Mesenchymal stem cell (in vitro differentiated cells and primary cell): ENCODE measurements at regions not wholly inside any gene's neighbourhood (a gene's known extent, or its start where the extent isn't known, plus 50 kb on each side); places are given as distances from the start of the nearest gene placed in this dataset.

Experiments used
- DNase-seq: peaks from one replicate; pipeline ENCODE4 v3.0.0-alpha.2; 2013
- H2AFZ ChIP-seq: one replicate; pipeline ENCODE4 v1.6.1; 2013; ENCODE audit warnings: low read depth, mild to moderate bottlenecking, control low read depth, inconsistent platforms, low read length, moderate library complexity
- H2AK5ac ChIP-seq: 2 replicates; pipeline ENCODE4 v1.6.1; 2013; ENCODE audit warnings: low read length, moderate library complexity, mild to moderate bottlenecking, inconsistent platforms; ENCODE audit not compliant: severe bottlenecking
- H2BK120ac ChIP-seq: one replicate; pipeline ENCODE4 v1.6.1; 2013; ENCODE audit warnings: low read depth, mild to moderate bottlenecking, inconsistent platforms, low read length, moderate library complexity
- H2BK12ac ChIP-seq, 2 experiments: one replicate each; pipeline ENCODE4 v1.6.1; 2013; ENCODE audit warnings: inconsistent platforms in 2 of 2, low read length in 2 of 2, mild to moderate bottlenecking in 2 of 2, moderate library complexity in 2 of 2, control low read depth in 1 of 2
- H2BK15ac ChIP-seq: one replicate; pipeline ENCODE4 v1.6.1; 2013; ENCODE audit warnings: mild to moderate bottlenecking, low read depth, inconsistent platforms; ENCODE audit not compliant: poor library complexity, severe bottlenecking
- H2BK5ac ChIP-seq: 2 replicates; pipeline ENCODE4 v1.6.1; 2013; ENCODE audit warnings: low read depth, mild to moderate bottlenecking, low read length, control low read depth, inconsistent platforms; ENCODE audit not compliant: poor library complexity, severe bottlenecking
- H3K14ac ChIP-seq, 2 experiments: one replicate each; pipeline ENCODE4 v1.6.1; 2013; ENCODE audit warnings: inconsistent platforms in 2 of 2, low read length in 2 of 2, control low read depth in 1 of 2, mild to moderate bottlenecking in 1 of 2, moderate library complexity in 1 of 2
- H3K18ac ChIP-seq, 2 experiments: one replicate each; pipeline ENCODE4 v1.6.1; 2013; ENCODE audit warnings: inconsistent platforms in 2 of 2, low read length in 2 of 2, control low read depth in 1 of 2, low read depth in 1 of 2, mild to moderate bottlenecking in 1 of 2
- H3K23ac ChIP-seq, 2 experiments: one replicate each; pipeline ENCODE4 v1.6.1; 2013; ENCODE audit warnings: inconsistent platforms in 2 of 2, low read length in 2 of 2, mild to moderate bottlenecking in 2 of 2, moderate library complexity in 2 of 2, control low read depth in 1 of 2
- H3K27ac ChIP-seq: 2 replicates; pipeline ENCODE4 v1.5.1; 2013; ENCODE audit warnings: mild to moderate bottlenecking, moderate library complexity, low read length, control low read depth, inconsistent platforms; ENCODE audit not compliant: poor library complexity, severe bottlenecking
- H3K27me3 ChIP-seq, 2 experiments: 2 replicates each; pipeline versions ENCODE4 v1.6.1 to v1.7.0; 2013; ENCODE audit warnings: low read length in 2 of 2, mild to moderate bottlenecking in 2 of 2, moderate library complexity in 2 of 2, control low read depth in 1 of 2, inconsistent platforms in 1 of 2; ENCODE audit not compliant: control insufficient read depth in 1 of 2, insufficient read depth in 1 of 2
- H3K36me3 ChIP-seq, 2 experiments: 2 replicates each; pipeline versions ENCODE4 v1.6.1 to v1.7.0; 2013; ENCODE audit warnings: low read length in 2 of 2, control low read depth in 1 of 2, inconsistent platforms in 1 of 2, low read depth in 1 of 2, mild to moderate bottlenecking in 1 of 2; ENCODE audit not compliant: insufficient read depth in 2 of 2, control insufficient read depth in 1 of 2
- H3K4ac ChIP-seq, 2 experiments: one replicate each; pipeline ENCODE4 v1.6.1; 2013; ENCODE audit warnings: inconsistent platforms in 2 of 2, low read length in 2 of 2, mild to moderate bottlenecking in 2 of 2, moderate library complexity in 2 of 2, control low read depth in 1 of 2, low read depth in 1 of 2
- H3K4me1 ChIP-seq: 2 replicates; pipeline ENCODE4 v1.6.1; 2013; ENCODE audit warnings: low read depth, low read length, control low read depth; ENCODE audit not compliant: control insufficient read depth, insufficient read depth
- H3K4me2 ChIP-seq: 2 replicates; pipeline ENCODE4 v1.6.1; 2013; ENCODE audit warnings: low read length, mild to moderate bottlenecking, inconsistent platforms; ENCODE audit not compliant: poor library complexity, severe bottlenecking
- H3K4me3 ChIP-seq, 2 experiments: 2 replicates each; pipeline versions ENCODE4 v1.5.1 to v1.7.0; 2013; ENCODE audit warnings: low read length in 2 of 2, mild to moderate bottlenecking in 2 of 2, control low read depth in 1 of 2, low read depth in 1 of 2; ENCODE audit not compliant: insufficient read depth in 1 of 2
- H3K79me1 ChIP-seq: replicated peaks from 2 replicates; pipeline ENCODE4 v1.6.1; 2013; ENCODE audit warnings: mild to moderate bottlenecking, control low read depth, low read length, inconsistent platforms; ENCODE audit not compliant: poor library complexity, severe bottlenecking
- H3K9ac ChIP-seq: 2 replicates; pipeline ENCODE4 v1.7.0; 2013; ENCODE audit warnings: mild to moderate bottlenecking, low read length, moderate library complexity
- H3K9me3 ChIP-seq: 2 replicates; pipeline ENCODE4 v1.7.0; 2013; ENCODE audit warnings: mild to moderate bottlenecking, low read length; ENCODE audit not compliant: control insufficient read depth
- H4K8ac ChIP-seq: one replicate; pipeline ENCODE4 v1.6.1; 2013; ENCODE audit warnings: inconsistent platforms, mild to moderate bottlenecking, low read length, moderate library complexity
- H4K91ac ChIP-seq: one replicate; pipeline ENCODE4 v1.6.1; 2013; ENCODE audit warnings: mild to moderate bottlenecking, low read length, inconsistent platforms
- WGBS: methylation state at CpG from one replicate; pipeline ENCODE4 v1.1.7; 2013; ENCODE audit warnings: mixed read lengths; 5-methylcytosine and 5-hydroxymethylcytosine counted together

- H2BK5ac ChIP-seq: no peak overlapping the region
- no peak overlapping the region for H2BK12ac ChIP-seq
- no peaks in the 10 kb centered on the region for H3K9me3 ChIP-seq
- H4K8ac ChIP-seq: no peak overlapping the region
- no peaks in the 10 kb centered on the region for H3K4me1 ChIP-seq
- no peak overlapping the region for H3K14ac ChIP-seq
- H3K4me2 ChIP-seq: no peak overlapping the region
- H3K79me1 ChIP-seq: no peaks in the 10 kb centered on the region
- no peak overlapping the region for H2BK15ac ChIP-seq
- H2AFZ ChIP-seq: no peak overlapping the region
- no peak overlapping the region for H3K27ac ChIP-seq
- no peak overlapping the region for H4K91ac ChIP-seq
- no CpG with 5 or more reads among the region's 2 CpGs for WGBS
- no peaks in the 10 kb centered on the region for H3K27me3 ChIP-seq
- no peak overlapping the region for H3K4ac ChIP-seq
- H3K4me3 ChIP-seq: no peak overlapping the region
- H3K36me3 ChIP-seq: no peaks in the 10 kb centered on the region
- no peak overlapping the region for H3K18ac ChIP-seq
- no peak overlapping the region for H2BK120ac ChIP-seq
- no peak overlapping the region for H2AK5ac ChIP-seq
- no peak overlapping the region for H3K23ac ChIP-seq
- no peak overlapping the region for H3K9ac ChIP-seq
- no peak for DNase-seq
Observed at GRCh38 chr14:51513933-51514332, 137.8 kb upstream of the FRMD6 start.

GRCh38 chr14:51515611-51516010 lies 136.1 kb upstream of the FRMD6 start:
- H3K4ac ChIP-seq: no peak overlapping the region
- no peak overlapping the region for H2BK120ac ChIP-seq
- no peak overlapping the region for H4K8ac ChIP-seq
- no peak overlapping the region for H3K23ac ChIP-seq
- DNase-seq: no peak
- H3K36me3 ChIP-seq: no peaks in the 10 kb centered on the region
- no peak overlapping the region for H2BK5ac ChIP-seq
- H4K91ac ChIP-seq: no peak overlapping the region
- H2BK15ac ChIP-seq: no peak overlapping the region
- H3K79me1 ChIP-seq: no peaks in the 10 kb centered on the region
- H3K27me3 ChIP-seq: no peaks in the 10 kb centered on the region
- H3K4me1 ChIP-seq: no peaks in the 10 kb centered on the region
- H3K4me3 ChIP-seq: no peak overlapping the region
- no peaks in the 10 kb centered on the region for H3K9me3 ChIP-seq
- no peak overlapping the region for H3K27ac ChIP-seq
- 98% methylated on average over 3 of the region's 3 CpGs for WGBS
- H2AFZ ChIP-seq: no peak overlapping the region
- no peak overlapping the region for H3K9ac ChIP-seq
- peak overlapping the region in 1 of 2 experiments; percentile 15 for H2BK12ac ChIP-seq
- H3K18ac ChIP-seq: no peak overlapping the region
- no peak overlapping the region for H3K14ac ChIP-seq
- no peak overlapping the region for H3K4me2 ChIP-seq
- H2AK5ac ChIP-seq: peak overlapping the region; percentile 35

DNA sequence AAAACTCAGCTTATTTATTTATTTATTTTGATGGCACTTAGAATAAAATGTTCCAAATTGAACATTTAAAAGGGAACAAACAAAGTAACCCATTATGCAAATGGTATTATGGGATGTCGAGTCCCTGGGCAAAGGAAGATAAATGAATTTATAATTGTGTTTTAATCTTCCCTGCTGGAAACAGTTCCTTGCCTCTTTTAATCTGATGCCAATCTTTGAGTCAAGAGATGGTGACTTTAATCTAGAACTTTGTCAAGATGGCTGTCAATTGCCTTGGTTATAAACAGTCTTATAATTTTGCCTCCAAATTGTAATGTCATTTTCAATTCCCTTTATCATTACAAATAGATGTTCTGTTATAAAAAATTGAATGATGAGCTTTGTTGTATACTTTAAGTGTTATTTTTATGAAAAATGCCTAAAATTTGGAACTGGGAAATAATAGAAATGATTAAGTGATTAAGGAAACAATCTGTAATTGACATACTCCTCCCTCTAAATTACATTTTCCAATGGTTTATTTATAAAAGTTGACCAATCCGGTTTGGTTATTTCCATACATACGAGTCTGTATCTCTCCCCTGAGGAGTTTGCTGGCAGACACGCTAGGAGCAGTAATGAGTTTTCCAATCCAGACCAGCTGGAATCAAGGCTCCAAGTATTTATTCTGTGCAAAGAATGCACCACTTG lies 134.9 kb upstream of the FRMD6 start:
- H2BK120ac ChIP-seq: no peak overlapping the region
- no peak overlapping the region for H2AFZ ChIP-seq
- H3K9me3 ChIP-seq: no peaks in the 10 kb centered on the region
- no peak overlapping the region for H4K8ac ChIP-seq
- no peak overlapping the region for H2BK15ac ChIP-seq
- H3K36me3 ChIP-seq: no peaks in the 10 kb centered on the region
- no peak overlapping the region for H2BK5ac ChIP-seq
- no peak for DNase-seq
- H2AK5ac ChIP-seq: no peak overlapping the region
- no peak overlapping the region for H4K91ac ChIP-seq
- H3K9ac ChIP-seq: no peak overlapping the region
- no peak overlapping the region for H3K4me2 ChIP-seq
- H2BK12ac ChIP-seq: no peak overlapping the region
- H3K14ac ChIP-seq: no peak overlapping the region
- H3K27ac ChIP-seq: no peak overlapping the region
- H3K23ac ChIP-seq: no peak overlapping the region
- no peaks in the 10 kb centered on the region for H3K79me1 ChIP-seq
- H3K18ac ChIP-seq: no peak overlapping the region
- H3K4me1 ChIP-seq: no peaks in the 10 kb centered on the region
- no peaks in the 10 kb centered on the region for H3K27me3 ChIP-seq
- no peak overlapping the region for H3K4me3 ChIP-seq
- 81% methylated on average over 4 of the region's 4 CpGs for WGBS
- H3K4ac ChIP-seq: no peak overlapping the region

DNA sequence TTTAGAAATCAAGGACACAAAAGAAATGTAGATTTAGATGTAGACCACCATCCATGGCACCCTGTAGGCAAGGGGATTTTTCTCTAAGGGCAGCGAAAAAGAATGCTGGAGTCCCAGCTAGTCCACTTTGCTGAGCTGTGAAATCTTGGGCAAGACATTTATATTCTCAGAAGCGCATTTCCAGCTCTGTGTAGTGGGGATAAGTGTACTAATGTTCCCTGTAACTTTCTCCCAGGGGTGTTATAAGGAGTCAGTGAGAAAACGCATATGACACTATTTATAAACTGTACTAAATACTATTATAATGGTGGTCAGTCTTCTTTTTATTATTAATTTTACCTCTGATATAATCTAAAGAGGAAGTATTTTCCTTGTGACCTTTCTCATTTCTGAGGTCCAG lies 133.4 kb upstream of the FRMD6 start:
- Histone ChIP-seq H3K79me1 (no peaks in the 10 kb centered on the region), H2BK12ac (no peak overlapping the region), H3K4me3 (no peak overlapping the region), H3K9me3 (no peaks in the 10 kb centered on the region), H3K23ac (no peak overlapping the region), H2BK5ac (no peak overlapping the region), H2BK120ac (no peak overlapping the region), H3K27ac (no peak overlapping the region), H3K14ac (no peak overlapping the region), H3K18ac (no peak overlapping the region), H4K91ac (no peak overlapping the region), H3K36me3 (no peaks in the 10 kb centered on the region), H3K27me3 (no peaks in the 10 kb centered on the region), H3K4ac (no peak overlapping the region), H2AK5ac (no peak overlapping the region), H3K4me2 (no peak overlapping the region), H3K4me1 (no peaks in the 10 kb centered on the region), H2AFZ (no peak overlapping the region), H2BK15ac (no peak overlapping the region), H4K8ac (no peak overlapping the region), H3K9ac (no peak overlapping the region)
- no peak for DNase-seq
- WGBS: 96% methylated on average over 1 of the region's 3 CpGs
